Stomach (tissue), 8 donors: ENCODE measurements at regions not wholly inside any gene's neighbourhood (a gene's known extent, or its start where the extent isn't known, plus 50 kb on each side); places are given as distances from the start of the nearest gene placed in this dataset.

ENCODE experiments used
- DNase-seq, 2 donors: peaks; one replicate each; pipeline versions ENCODE4 v3.0.0 to v3.0.0-alpha.2; 2013 to 2019
- H3K27ac ChIP-seq, 5 donors: fragments of 200-600 bp in 4 of 5; sonication (generic) in 4 of 5; one replicate each; pipeline ENCODE4 v1.5.1; 2013 to 2019; ENCODE audit warnings: mild to moderate bottlenecking in 1 of 5, moderate library complexity in 1 of 5
- H3K27me3 ChIP-seq, 3 donors: fragments of 200-600 bp; sonication (generic); one replicate each; pipeline ENCODE4 v1.5.1; 2017 to 2019; ENCODE audit warnings: mixed run types in 1 of 3
- H3K36me3 ChIP-seq, 4 donors: fragments of 200-600 bp; sonication (generic); 1 replicate in 3 of 4; 2 replicates in 1 of 4; pipeline ENCODE4 v1.5.1; 2016 to 2019
- H3K4me1 ChIP-seq, 4 donors: fragments of 200-600 bp; sonication (generic); one replicate each; pipeline ENCODE4 v1.5.1; 2016 to 2019
- H3K4me3 ChIP-seq, 4 donors: fragments of 200-600 bp; sonication (generic) in 3 of 4; one replicate each; pipeline ENCODE4 v1.5.1; 2016 to 2019; ENCODE audit warnings: mild to moderate bottlenecking in 1 of 4
- H3K9me3 ChIP-seq, 4 donors: fragments of 200-600 bp; sonication (generic); one replicate each; pipeline ENCODE4 v1.5.1; 2016 to 2019
- CTCF ChIP-seq, 7 experiments: fragments of 450-650 bp in 4 of 7; fragments of 200-600 bp in 3 of 7; sonication (generic) in 3 of 7; IDR thresholded peaks; one replicate each; pipeline ENCODE4 v1.5.1; 2016 to 2019; ENCODE audit warnings: antibody characterized with exemption in 7 of 7, control low read depth in 2 of 7, mild to moderate bottlenecking in 1 of 7
- EP300 ChIP-seq: sonication (generic); formaldehyde crosslinking; IDR thresholded peaks from one replicate; pipeline ENCODE4 v1.6.1; 2017; ENCODE audit warnings: antibody characterized with exemption
- POLR2A ChIP-seq, 4 donors: fragments of 450-650 bp; IDR thresholded peaks; one replicate each; pipeline ENCODE4 v1.6.1; 2016; ENCODE audit warnings: antibody characterized with exemption in 4 of 4, control low read depth in 2 of 4, mild to moderate bottlenecking in 1 of 4, moderate library complexity in 1 of 4
- POLR2AphosphoS5 ChIP-seq, 3 donors: sonication (generic); formaldehyde crosslinking; IDR thresholded peaks; one replicate each; pipeline ENCODE4 v1.6.1; 2016; ENCODE audit warnings: antibody characterized with exemption in 3 of 3
- WGBS, 5 donors: extraction: QIAGEN DNeasy Blood & Tissue Kit in 3 of 5; methylation state at CpG; one replicate each; pipeline versions ENCODE4 v1.1.5 to v1.1.7; 2013 to 2018; 5-methylcytosine and 5-hydroxymethylcytosine counted together
- intact Hi-C: fragments of 100-400 bp; cut with DNase I; formaldehyde crosslinking; loops from one replicate; pipeline ENCODE4 v1.15.1; 2023; ENCODE audit warnings: low total_unique reads
- donor health status: healthy with polysubstance abuse.
- donor health status: Bipolar disorder and iron deficiency.
- donor health status: healthy.

DNA sequence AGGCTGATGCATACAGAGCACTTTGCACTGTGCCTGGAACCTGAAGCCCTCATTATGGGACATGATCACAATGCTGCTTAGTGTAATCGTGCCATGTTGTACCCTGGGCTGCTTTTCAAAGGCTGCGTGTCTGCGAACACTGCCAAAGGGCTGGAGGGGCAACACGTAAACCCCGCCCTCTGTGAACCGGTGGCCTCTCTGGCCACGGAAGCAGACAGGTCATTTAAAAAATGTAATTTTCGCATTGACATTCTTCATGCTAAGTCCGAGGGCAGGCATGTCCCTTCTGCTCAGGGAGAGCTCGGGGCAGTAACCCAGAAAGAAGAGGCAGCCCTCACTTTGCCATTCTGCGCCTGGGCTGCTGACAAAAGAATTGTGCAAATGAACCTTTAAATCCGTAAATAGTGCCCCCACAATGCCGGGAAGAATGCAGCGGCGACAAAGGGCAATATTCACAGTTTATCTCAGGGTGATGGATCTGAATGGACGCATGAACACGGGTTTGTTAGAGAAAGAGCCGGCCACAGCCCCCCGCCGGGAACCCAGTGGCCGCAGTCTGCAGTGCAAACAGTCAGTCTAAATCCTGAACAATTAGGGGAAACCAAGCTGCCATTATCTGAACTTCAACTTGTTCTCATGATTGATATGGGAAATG lies 226.1 kb downstream of the MYCN start:
- H3K27ac ChIP-seq = no peak overlapping the region
- intact Hi-C loops = no loop called here
- WGBS, 5 donors = 56 to 61% (median 59%) methylated on average over 21 of the region's 21 CpGs
- no peaks in the 10 kb centered on the region for H3K9me3 ChIP-seq
- no peaks in the 10 kb centered on the region for H3K36me3 ChIP-seq
- H3K4me1 ChIP-seq = no peaks in the 10 kb centered on the region
- H3K4me3 ChIP-seq = no peak overlapping the region
- no peak for TF ChIP-seq CTCF (IDR thresholded peaks at IDR 0.05)
- TF ChIP-seq POLR2AphosphoS5 (IDR thresholded peaks at IDR 0.05) = no peak
- TF ChIP-seq POLR2A (IDR thresholded peaks at IDR 0.05) = no peak
- TF ChIP-seq EP300 = no peak
- H3K27me3 ChIP-seq = peaks cover 0 to 6% (median 0%) of the 10 kb centered on the region in 3 donors
- DNase-seq = no peak

DNA sequence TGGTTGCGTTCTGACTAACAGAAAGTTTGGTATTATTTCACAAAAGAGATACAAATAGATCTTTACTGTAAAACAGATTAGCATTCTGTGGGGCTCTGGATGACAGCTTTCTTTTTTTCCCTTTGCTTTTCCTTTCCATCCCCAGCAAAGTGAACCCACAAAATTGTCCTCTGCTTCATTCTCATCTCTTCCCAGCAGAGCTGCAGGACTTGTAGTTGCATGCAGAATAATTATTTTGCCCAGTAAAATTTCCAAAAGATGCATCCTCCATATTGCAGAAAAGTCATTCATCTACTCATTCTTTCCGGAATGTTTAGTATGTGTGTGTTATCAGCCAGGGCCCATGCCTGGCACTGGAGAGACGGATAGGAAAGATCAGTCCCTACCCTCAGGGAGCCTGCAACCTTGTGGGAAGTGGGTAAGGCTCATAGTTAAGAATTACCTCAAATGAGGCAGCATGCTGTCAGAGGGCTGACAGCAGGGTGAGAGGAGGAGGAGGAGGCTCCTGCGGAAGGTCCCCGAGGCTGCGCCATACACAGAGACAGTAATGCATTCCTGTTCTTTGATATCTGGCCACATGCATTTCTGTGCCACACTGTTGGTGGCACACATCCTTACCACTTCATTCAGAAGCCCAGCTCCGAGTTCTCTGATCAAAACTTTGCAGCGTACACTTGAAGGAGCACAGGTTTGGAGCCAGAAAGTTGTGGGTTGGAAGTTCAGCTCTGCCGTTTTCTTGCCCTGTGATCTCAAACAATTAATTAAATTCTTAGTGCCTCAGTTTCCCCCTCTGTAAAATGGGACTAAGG lies 225.4 kb downstream of the MYCN start:
- Histone ChIP-seq H3K27ac (no peak overlapping the region), H3K4me1 (no peaks in the 10 kb centered on the region), H3K9me3 (no peaks in the 10 kb centered on the region), H3K27me3 (peaks cover 0 to 6% (median 0%) of the 10 kb centered on the region in 3 donors), H3K36me3 (no peaks in the 10 kb centered on the region), H3K4me3 (no peak overlapping the region)
- TF ChIP-seq EP300 (no peak), POLR2AphosphoS5 (IDR thresholded peaks at IDR 0.05) (no peak), POLR2A (IDR thresholded peaks at IDR 0.05) (no peak), CTCF (IDR thresholded peaks at IDR 0.05) (no peak)
- 83 to 91% (median 90%) methylated on average over 9 of the region's 9 CpGs for WGBS, 5 donors
- DNase-seq = no peak
- intact Hi-C loops = no loop called here

GRCh38 chr2:16162491-16163040 lies 222.2 kb downstream of the MYCN start:
- TF ChIP-seq POLR2A (IDR thresholded peaks at IDR 0.05) = no peak
- no peak for TF ChIP-seq EP300
- TF ChIP-seq POLR2AphosphoS5 (IDR thresholded peaks at IDR 0.05) = no peak
- no peak for TF ChIP-seq CTCF (IDR thresholded peaks at IDR 0.05)
- 83 to 91% (median 86%) methylated on average over 4 of the region's 4 CpGs for WGBS, 5 donors
- Histone ChIP-seq H3K4me1 (no peaks in the 10 kb centered on the region), H3K9me3 (no peaks in the 10 kb centered on the region), H3K36me3 (no peaks in the 10 kb centered on the region), H3K27me3 (peaks cover 0 to 6% (median 0%) of the 10 kb centered on the region in 3 donors), H3K27ac (no peak overlapping the region), H3K4me3 (no peak overlapping the region)
- DNase-seq = no peak
- intact Hi-C loops = no loop called here

DNA sequence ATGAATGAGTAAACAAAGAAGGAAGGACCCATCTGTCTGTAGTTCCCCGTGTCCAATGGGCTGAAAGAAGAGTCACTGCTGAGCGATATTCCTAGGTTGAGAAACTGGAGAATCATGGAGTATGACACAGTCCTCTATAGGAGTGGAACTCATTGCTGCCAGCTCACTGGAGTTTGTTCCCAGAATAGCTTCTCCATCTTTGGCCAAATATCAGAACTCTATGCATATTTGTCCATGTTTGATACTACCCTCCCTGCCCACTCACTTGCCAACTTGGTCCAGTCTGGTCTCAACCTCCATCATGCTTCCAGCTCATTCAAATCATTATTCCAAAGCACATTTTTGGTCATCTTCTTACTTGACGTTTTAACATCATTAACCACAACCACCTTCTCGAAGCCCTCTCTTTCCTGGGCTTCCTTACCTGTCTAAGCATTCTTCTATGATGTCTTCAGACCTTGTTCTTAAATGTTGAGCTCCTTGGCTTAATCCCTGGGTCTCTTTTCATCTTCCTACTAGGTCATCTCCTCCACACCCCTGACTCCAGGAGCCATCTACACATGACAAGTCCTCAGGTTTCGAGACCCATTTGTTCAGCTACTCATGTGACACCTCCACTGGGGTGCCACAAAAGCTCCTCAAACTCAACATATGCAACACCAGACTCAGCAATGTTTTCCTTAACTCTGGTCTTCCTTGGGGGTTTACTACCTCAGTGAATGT lies 221.6 kb downstream of the MYCN start:
- Histone ChIP-seq H3K27ac (no peak overlapping the region), H3K4me1 (no peaks in the 10 kb centered on the region), H3K9me3 (no peaks in the 10 kb centered on the region), H3K36me3 (no peaks in the 10 kb centered on the region), H3K27me3 (peaks cover 0 to 6% (median 0%) of the 10 kb centered on the region in 3 donors), H3K4me3 (no peak overlapping the region)
- WGBS, 5 donors = 81 to 93% (median 91%) methylated on average over 5 of the region's 5 CpGs
- no peak for TF ChIP-seq CTCF (IDR thresholded peaks at IDR 0.05)
- TF ChIP-seq POLR2AphosphoS5 (IDR thresholded peaks at IDR 0.05) = no peak
- DNase-seq = no peak
- intact Hi-C loops = no loop called here
